Activated T-cell treated with anti-CD3 and anti-CD28 coated beads, Interleukin-2, amount 50 U/mL, for 72 hours (primary cell): ENCODE measurements at regions not wholly inside any gene's neighbourhood (a gene's known extent, or its start where the extent isn't known, plus 50 kb on each side); places are given as distances from the start of the nearest gene placed in this dataset.

Source experiments
- ATAC-seq, 2 donors: fragments of 150-1000 bp; cut with Tn5 transposase; replicated peaks in 1 of 2; 2 replicates each; pipeline ENCODE4 v1.10.0; 2021; ENCODE audit warnings: moderate library complexity in 2 of 2, mild to moderate bottlenecking in 1 of 2
- DNase-seq, 2 donors: peaks; one replicate each; pipeline ENCODE4 v3.0.0; 2021 to 2022; ENCODE audit warnings: mixed read lengths in 1 of 2
- H3K27ac Mint-ChIP-seq: one replicate; pipeline ENCODE4 v1.8.0; 2022; ENCODE audit warnings: mild to moderate bottlenecking, moderate library complexity, mixed read lengths
- H3K27me3 Mint-ChIP-seq: one replicate; pipeline ENCODE4 v1.8.0; 2022; ENCODE audit warnings: low read depth, mixed read lengths
- H3K36me3 Mint-ChIP-seq, 2 donors: one replicate each; pipeline ENCODE4 v1.8.0; 2022; ENCODE audit warnings: mixed read lengths in 2 of 2, mild to moderate bottlenecking in 1 of 2; ENCODE audit not compliant: insufficient read depth in 2 of 2
- H3K4me1 Mint-ChIP-seq: one replicate; pipeline ENCODE4 v1.8.0; 2022; ENCODE audit warnings: low read depth, mixed read lengths
- H3K4me3 Mint-ChIP-seq, 2 donors: one replicate each; pipeline ENCODE4 v1.8.0; 2022; ENCODE audit warnings: mild to moderate bottlenecking in 2 of 2, mixed read lengths in 2 of 2, moderate library complexity in 2 of 2
- H3K9me3 Mint-ChIP-seq, 2 donors: one replicate each; pipeline ENCODE4 v1.8.0; 2022; ENCODE audit warnings: mixed read lengths in 2 of 2

GRCh38 chr7:109343678-109344077 lies 774.0 kb downstream of the DNAJB9 start:
- Mint-ChIP-seq H3K27me3 (no peaks in the 10 kb centered on the region), H3K4me3 (no peak overlapping the region), H3K27ac (no peak overlapping the region), H3K9me3 (peaks cover 2 to 3% of the 10 kb centered on the region in 2 donors), H3K36me3 (no peaks in the 10 kb centered on the region), H3K4me1 (no peaks in the 10 kb centered on the region)
- DNase-seq (no peak), ATAC-seq (no peak)

- H3K27ac Mint-ChIP-seq, result no peak overlapping the region
- no peaks in the 10 kb centered on the region for H3K27me3 Mint-ChIP-seq
- no peaks in the 10 kb centered on the region for H3K9me3 Mint-ChIP-seq
- DNase-seq (no peak), ATAC-seq (no peak)
- H3K4me1 Mint-ChIP-seq, result no peaks in the 10 kb centered on the region
- no peaks in the 10 kb centered on the region for H3K36me3 Mint-ChIP-seq
- H3K4me3 Mint-ChIP-seq, result no peak overlapping the region
Observed at GRCh38 chr7:109351493-109351892, 781.8 kb downstream of the DNAJB9 start.

- Mint-ChIP-seq H3K27me3 (no peaks in the 10 kb centered on the region), H3K9me3 (no peaks in the 10 kb centered on the region), H3K27ac (no peak overlapping the region), H3K4me3 (no peak overlapping the region), H3K36me3 (no peaks in the 10 kb centered on the region), H3K4me1 (no peaks in the 10 kb centered on the region)
- no peak for ATAC-seq
- no peak for DNase-seq
Observed at GRCh38 chr7:109354000-109354399, 784.3 kb downstream of the DNAJB9 start.

- Mint-ChIP-seq H3K27ac (no peak overlapping the region), H3K36me3 (no peaks in the 10 kb centered on the region), H3K27me3 (no peaks in the 10 kb centered on the region), H3K4me1 (no peaks in the 10 kb centered on the region), H3K9me3 (no peaks in the 10 kb centered on the region), H3K4me3 (no peak overlapping the region)
- DNase-seq, result no peak
- ATAC-seq, result no peak
Observed at GRCh38 chr7:109354552-109354951, 784.9 kb downstream of the DNAJB9 start.

GRCh38 chr7:109375823-109376222 lies 806.1 kb downstream of the DNAJB9 start:
- H3K9me3 Mint-ChIP-seq, result no peaks in the 10 kb centered on the region
- no peak for ATAC-seq
- no peak overlapping the region for H3K4me3 Mint-ChIP-seq
- H3K36me3 Mint-ChIP-seq, result no peaks in the 10 kb centered on the region
- no peaks in the 10 kb centered on the region for H3K27me3 Mint-ChIP-seq
- DNase-seq, result no peak
- H3K4me1 Mint-ChIP-seq, result no peaks in the 10 kb centered on the region
- H3K27ac Mint-ChIP-seq, result no peak overlapping the region

GRCh38 chr7:109376576-109376975 lies 806.9 kb downstream of the DNAJB9 start:
- ATAC-seq (no peak), DNase-seq (no peak)
- Mint-ChIP-seq H3K27me3 (no peaks in the 10 kb centered on the region), H3K36me3 (no peaks in the 10 kb centered on the region), H3K4me3 (no peak overlapping the region), H3K27ac (no peak overlapping the region), H3K9me3 (no peaks in the 10 kb centered on the region), H3K4me1 (no peaks in the 10 kb centered on the region)

GRCh38 chr7:109377076-109377884 lies 807.6 kb downstream of the DNAJB9 start:
- no peak overlapping the region for H3K4me3 Mint-ChIP-seq
- no peaks in the 10 kb centered on the region for H3K4me1 Mint-ChIP-seq
- DNase-seq, result no peak
- ATAC-seq, result no peak
- no peaks in the 10 kb centered on the region for H3K36me3 Mint-ChIP-seq
- H3K27me3 Mint-ChIP-seq, result no peaks in the 10 kb centered on the region
- no peaks in the 10 kb centered on the region for H3K9me3 Mint-ChIP-seq
- no peak overlapping the region for H3K27ac Mint-ChIP-seq

GRCh38 chr7:109386959-109387358 lies 817.3 kb downstream of the DNAJB9 start:
- Mint-ChIP-seq H3K4me1 (no peaks in the 10 kb centered on the region), H3K9me3 (peaks cover 0 to 4% of the 10 kb centered on the region in 2 donors), H3K36me3 (no peaks in the 10 kb centered on the region), H3K27me3 (no peaks in the 10 kb centered on the region), H3K27ac (no peak overlapping the region), H3K4me3 (no peak overlapping the region)
- ATAC-seq (no peak), DNase-seq (no peak)

GRCh38 chr7:109387530-109387929 lies 817.9 kb downstream of the DNAJB9 start:
- peaks cover 0 to 4% of the 10 kb centered on the region in 2 donors for H3K9me3 Mint-ChIP-seq
- ATAC-seq (no peak), DNase-seq (no peak)

GRCh38 chr7:109391240-109391639 lies 821.6 kb downstream of the DNAJB9 start:
- no peak for DNase-seq
- no peaks in the 10 kb centered on the region for H3K27me3 Mint-ChIP-seq
- H3K27ac Mint-ChIP-seq, result no peak overlapping the region
- no peaks in the 10 kb centered on the region for H3K36me3 Mint-ChIP-seq
- no peak overlapping the region for H3K4me3 Mint-ChIP-seq
- no peak for ATAC-seq
- no peaks in the 10 kb centered on the region for H3K4me1 Mint-ChIP-seq
- H3K9me3 Mint-ChIP-seq, result no peaks in the 10 kb centered on the region

More at GRCh38 chr7:109387530-109387929, 817.9 kb downstream of the DNAJB9 start:
- H3K27me3 Mint-ChIP-seq, result no peaks in the 10 kb centered on the region
- H3K27ac Mint-ChIP-seq, result no peak overlapping the region
- no peak overlapping the region for H3K4me3 Mint-ChIP-seq
- no peaks in the 10 kb centered on the region for H3K4me1 Mint-ChIP-seq
- H3K36me3 Mint-ChIP-seq, result no peaks in the 10 kb centered on the region

GRCh38 chr7:109402107-109402506 lies 832.4 kb downstream of the DNAJB9 start:
- DNase-seq (no peak), ATAC-seq (no peak)
- no peaks in the 10 kb centered on the region for H3K27me3 Mint-ChIP-seq
- H3K4me1 Mint-ChIP-seq, result no peaks in the 10 kb centered on the region
- H3K4me3 Mint-ChIP-seq, result no peak overlapping the region
- peaks cover 2 to 5% of the 10 kb centered on the region in 2 donors for H3K9me3 Mint-ChIP-seq
- no peak overlapping the region for H3K27ac Mint-ChIP-seq
- no peaks in the 10 kb centered on the region for H3K36me3 Mint-ChIP-seq

GRCh38 chr7:109407756-109408155 lies 838.1 kb downstream of the DNAJB9 start:
- DNase-seq, result no peak
- no peaks in the 10 kb centered on the region for H3K36me3 Mint-ChIP-seq
- H3K9me3 Mint-ChIP-seq, result peaks cover 3 to 7% of the 10 kb centered on the region in 2 donors

GRCh38 chr7:109437957-109438356 lies 868.3 kb downstream of the DNAJB9 start:
- no peaks in the 10 kb centered on the region for H3K4me1 Mint-ChIP-seq
- no peak for ATAC-seq

More at GRCh38 chr7:109407756-109408155, 838.1 kb downstream of the DNAJB9 start:
- Mint-ChIP-seq H3K4me3 (no peak overlapping the region), H3K27me3 (no peaks in the 10 kb centered on the region), H3K4me1 (no peaks in the 10 kb centered on the region), H3K27ac (no peak overlapping the region)
- ATAC-seq, result no peak

GRCh38 chr7:109449760-109450159 lies 880.1 kb downstream of the DNAJB9 start:
- Mint-ChIP-seq H3K4me3 (no peak overlapping the region), H3K4me1 (no peaks in the 10 kb centered on the region)
- ATAC-seq, result no peak

More at GRCh38 chr7:109437957-109438356, 868.3 kb downstream of the DNAJB9 start:
- no peak overlapping the region for H3K4me3 Mint-ChIP-seq
- no peaks in the 10 kb centered on the region for H3K9me3 Mint-ChIP-seq
- no peak overlapping the region for H3K27ac Mint-ChIP-seq
- H3K36me3 Mint-ChIP-seq, result no peaks in the 10 kb centered on the region
- H3K27me3 Mint-ChIP-seq, result no peaks in the 10 kb centered on the region
- DNase-seq, result no peak

More at GRCh38 chr7:109449760-109450159, 880.1 kb downstream of the DNAJB9 start:
- H3K36me3 Mint-ChIP-seq, result no peaks in the 10 kb centered on the region
- H3K27me3 Mint-ChIP-seq, result no peaks in the 10 kb centered on the region
- DNase-seq, result no peak
- H3K27ac Mint-ChIP-seq, result no peak overlapping the region
- peaks cover 1 to 4% of the 10 kb centered on the region in 2 donors for H3K9me3 Mint-ChIP-seq
